SK-N-SH treated with all-trans-retinoic acid at 6 μM for 48 hours (cell line): ENCODE measurements at regions not wholly inside any gene's neighbourhood (a gene's known extent, or its start where the extent isn't known, plus 50 kb on each side); places are given as distances from the start of the nearest gene placed in this dataset.

ENCODE experiments used
- ATAC-seq: fragments of 200-7000 bp; cut with Tn5 transposase; 3 replicates; pipeline ENCODE4 v1.9.1; 2020; ENCODE audit warnings: mild to moderate bottlenecking, moderate library complexity
- ARNTL ChIP-seq: fragments of 450-650 bp; formaldehyde crosslinking; IDR thresholded peaks from 2 replicates; pipeline ENCODE4 v1.5.0; 2020; ENCODE audit warnings: low read depth, mild to moderate bottlenecking, moderate library complexity, borderline replicate concordance
- BACH2 ChIP-seq: fragments of 250-450 bp; sonication (Bioruptor Pico); IDR thresholded peaks from 2 replicates; pipeline ENCODE4 v1.9.0; 2021; ENCODE audit warnings: mild to moderate bottlenecking, borderline replicate concordance
- CSDC2 ChIP-seq: fragments of 250-450 bp; sonication (Bioruptor Pico); IDR thresholded peaks from 2 replicates; pipeline ENCODE4 v1.5.0; 2020; ENCODE audit warnings: mild to moderate bottlenecking, moderate library complexity
- ESRRG ChIP-seq: fragments of 250-450 bp; sonication (Bioruptor Pico); IDR thresholded peaks from 2 replicates; pipeline ENCODE4 v1.6.1; 2021; ENCODE audit warnings: mild to moderate bottlenecking
- GLIS3 ChIP-seq: fragments of 250-450 bp; sonication (Bioruptor Pico); IDR thresholded peaks from 2 replicates; pipeline ENCODE4 v1.5.0; 2020; ENCODE audit warnings: mild to moderate bottlenecking, moderate library complexity
- ISL1 ChIP-seq: fragments of 250-450 bp; sonication (Bioruptor Pico); IDR thresholded peaks from 2 replicates; pipeline ENCODE4 v2.1.2; 2022; ENCODE audit warnings: mild to moderate bottlenecking, moderate library complexity
- PPARA ChIP-seq: fragments of 250-450 bp; sonication (Bioruptor Pico); IDR thresholded peaks from 2 replicates; pipeline ENCODE4 v1.5.0; 2020; ENCODE audit warnings: mild to moderate bottlenecking, borderline replicate concordance
- RARB ChIP-seq: fragments of 250-450 bp; sonication (Bioruptor Pico); IDR thresholded peaks from 2 replicates; pipeline ENCODE4 v1.8.0; 2021; ENCODE audit warnings: mild to moderate bottlenecking, moderate library complexity
- SNAI2 ChIP-seq: fragments of 250-450 bp; sonication (Bioruptor Pico); IDR thresholded peaks from 2 replicates; pipeline ENCODE4 v1.5.0; 2020; ENCODE audit warnings: mild to moderate bottlenecking, moderate library complexity
- TCF4 ChIP-seq: fragments of 250-450 bp; sonication (Bioruptor Pico); IDR thresholded peaks from 2 replicates; pipeline ENCODE4 v1.8.0; 2021; ENCODE audit warnings: mild to moderate bottlenecking, moderate library complexity, borderline replicate concordance
- TOX ChIP-seq: fragments of 250-450 bp; sonication (Bioruptor Pico); IDR thresholded peaks from 2 replicates; pipeline ENCODE4 v1.8.0; 2021; ENCODE audit warnings: mild to moderate bottlenecking, moderate library complexity, borderline replicate concordance
- ZC3H10 ChIP-seq: fragments of 250-450 bp; sonication (Bioruptor Pico); IDR thresholded peaks from 2 replicates; pipeline ENCODE4 v1.5.1; 2021; ENCODE audit warnings: mild to moderate bottlenecking, moderate library complexity
- ZFP3 ChIP-seq: fragments of 250-450 bp; sonication (Bioruptor Pico); IDR thresholded peaks from 2 replicates; pipeline ENCODE4 v1.5.0; 2020; ENCODE audit warnings: mild to moderate bottlenecking, moderate library complexity
- ZFP30 ChIP-seq: fragments of 450-650 bp; formaldehyde crosslinking; IDR thresholded peaks from 2 replicates; pipeline ENCODE4 v1.5.0; 2022; ENCODE audit warnings: mild to moderate bottlenecking, moderate library complexity
- ZNF565 ChIP-seq: fragments of 450-650 bp; formaldehyde crosslinking; conservative IDR thresholded peaks from 2 replicates; pipeline ENCODE4 v1.5.0; 2020; ENCODE audit warnings: low read depth, mild to moderate bottlenecking, moderate library complexity
- ZNF70 ChIP-seq: fragments of 450-650 bp; formaldehyde crosslinking; IDR thresholded peaks from 2 replicates; pipeline ENCODE4 v1.5.0; 2020; ENCODE audit warnings: mild to moderate bottlenecking, moderate library complexity
- ZNF8 ChIP-seq: fragments of 450-650 bp; formaldehyde crosslinking; IDR thresholded peaks from 2 replicates; pipeline ENCODE4 v1.5.0; 2020; ENCODE audit warnings: mild to moderate bottlenecking, moderate library complexity
- TF ChIP-seq, protein P1 (sequence below): fragments of 250-450 bp; sonication (Bioruptor Pico); IDR thresholded peaks from 2 replicates; pipeline ENCODE4 v1.5.1; 2021; ENCODE audit warnings: mild to moderate bottlenecking, moderate library complexity
- TF ChIP-seq, protein P2 (sequence below): fragments of 250-450 bp; sonication (Bioruptor Pico); IDR thresholded peaks from 2 replicates; pipeline ENCODE4 v1.8.0; 2021; ENCODE audit warnings: low read depth, mild to moderate bottlenecking, moderate library complexity, borderline replicate concordance
- TF ChIP-seq, protein P3 (sequence below): fragments of 250-450 bp; sonication (Bioruptor Pico); IDR thresholded peaks from 2 replicates; pipeline ENCODE4 v1.5.0; 2020; ENCODE audit warnings: mild to moderate bottlenecking, moderate library complexity
- TF ChIP-seq, protein P4 (sequence below): fragments of 250-450 bp; sonication (Bioruptor Pico); IDR thresholded peaks from 2 replicates; pipeline ENCODE4 v1.8.0; 2020; ENCODE audit warnings: mild to moderate bottlenecking, moderate library complexity, borderline replicate concordance
- TF ChIP-seq, protein P5 (sequence below): fragments of 250-450 bp; sonication (Bioruptor Pico); IDR thresholded peaks from 2 replicates; pipeline ENCODE4 v1.5.1; 2020; ENCODE audit warnings: low read depth, mild to moderate bottlenecking, moderate library complexity

DNA sequence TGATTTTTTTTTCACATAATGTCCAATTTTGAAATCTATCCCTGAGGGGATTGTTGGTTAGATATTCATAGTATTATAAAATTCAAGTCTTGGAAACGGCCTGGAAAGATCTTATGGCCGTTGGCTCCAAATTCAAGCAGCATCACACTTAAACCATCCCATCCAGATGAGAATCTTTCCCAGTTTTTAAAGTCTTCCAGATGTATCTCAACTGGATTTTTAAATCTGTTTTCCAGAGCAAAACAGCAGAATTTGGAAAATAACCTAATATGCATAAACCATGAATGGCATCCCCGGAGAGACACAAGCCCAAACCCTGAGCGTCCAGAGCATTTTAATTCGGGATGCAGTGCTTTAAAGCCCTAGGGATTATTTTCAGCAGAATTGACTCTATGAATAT, 208.2 kb upstream of the PRKCQ start:
- ATAC-seq = no peak
- no peak for TF ChIP-seq ZNF8
- no peak for TF ChIP-seq ZC3H10 (CRISPR knock-in tag)
- no peak for TF ChIP-seq ZNF565

DNA sequence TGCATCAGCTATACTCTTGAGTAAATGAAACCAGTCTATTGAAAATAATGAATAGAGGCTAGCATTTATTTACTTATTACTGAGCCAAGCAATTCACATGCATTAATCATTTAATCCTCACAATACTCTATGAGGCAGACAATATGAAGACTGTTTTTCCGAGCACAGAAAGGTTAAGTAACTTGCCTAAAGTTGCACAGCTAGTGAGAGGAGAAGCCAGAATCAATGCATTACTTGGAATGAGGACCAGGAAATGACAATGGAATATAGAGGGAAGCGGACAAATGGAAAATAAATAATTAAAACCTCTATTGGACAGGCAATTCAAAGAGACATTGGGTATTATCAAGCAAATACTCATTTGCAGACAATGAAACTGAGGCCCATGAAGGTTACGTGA, 207.6 kb upstream of the PRKCQ start:
- ATAC-seq = no peak
- no peak for TF ChIP-seq GLIS3 (CRISPR knock-in tag)
- no peak for TF ChIP-seq TOX (CRISPR knock-in tag)
- no peak for TF ChIP-seq BACH2 (CRISPR knock-in tag)
- TF ChIP-seq, protein P1, sequence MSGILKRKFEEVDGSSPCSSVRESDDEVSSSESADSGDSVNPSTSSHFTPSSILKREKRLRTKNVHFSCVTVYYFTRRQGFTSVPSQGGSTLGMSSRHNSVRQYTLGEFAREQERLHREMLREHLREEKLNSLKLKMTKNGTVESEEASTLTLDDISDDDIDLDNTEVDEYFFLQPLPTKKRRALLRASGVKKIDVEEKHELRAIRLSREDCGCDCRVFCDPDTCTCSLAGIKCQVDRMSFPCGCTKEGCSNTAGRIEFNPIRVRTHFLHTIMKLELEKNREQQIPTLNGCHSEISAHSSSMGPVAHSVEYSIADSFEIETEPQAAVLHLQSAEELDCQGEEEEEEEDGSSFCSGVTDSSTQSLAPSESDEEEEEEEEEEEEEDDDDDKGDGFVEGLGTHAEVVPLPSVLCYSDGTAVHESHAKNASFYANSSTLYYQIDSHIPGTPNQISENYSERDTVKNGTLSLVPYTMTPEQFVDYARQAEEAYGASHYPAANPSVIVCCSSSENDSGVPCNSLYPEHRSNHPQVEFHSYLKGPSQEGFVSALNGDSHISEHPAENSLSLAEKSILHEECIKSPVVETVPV = no peak
- TF ChIP-seq SNAI2 (CRISPR knock-in tag) = no peak
- TF ChIP-seq TCF4 (CRISPR knock-in tag) = no peak
- TF ChIP-seq ZC3H10 (CRISPR knock-in tag) = no peak
- TF ChIP-seq PPARA (CRISPR knock-in tag) = no peak
- TF ChIP-seq, protein P2, sequence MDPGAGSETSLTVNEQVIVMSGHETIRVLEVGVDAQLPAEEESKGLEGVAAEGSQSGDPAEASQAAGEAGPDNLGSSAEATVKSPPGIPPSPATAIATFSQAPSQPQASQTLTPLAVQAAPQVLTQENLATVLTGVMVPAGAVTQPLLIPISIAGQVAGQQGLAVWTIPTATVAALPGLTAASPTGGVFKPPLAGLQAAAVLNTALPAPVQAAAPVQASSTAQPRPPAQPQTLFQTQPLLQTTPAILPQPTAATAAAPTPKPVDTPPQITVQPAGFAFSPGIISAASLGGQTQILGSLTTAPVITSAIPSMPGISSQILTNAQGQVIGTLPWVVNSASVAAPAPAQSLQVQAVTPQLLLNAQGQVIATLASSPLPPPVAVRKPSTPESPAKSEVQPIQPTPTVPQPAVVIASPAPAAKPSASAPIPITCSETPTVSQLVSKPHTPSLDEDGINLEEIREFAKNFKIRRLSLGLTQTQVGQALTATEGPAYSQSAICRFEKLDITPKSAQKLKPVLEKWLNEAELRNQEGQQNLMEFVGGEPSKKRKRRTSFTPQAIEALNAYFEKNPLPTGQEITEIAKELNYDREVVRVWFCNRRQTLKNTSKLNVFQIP (CRISPR knock-in tag) = no peak
- no peak for TF ChIP-seq ESRRG (CRISPR knock-in tag)
- no peak for TF ChIP-seq RARB (CRISPR knock-in tag)

DNA sequence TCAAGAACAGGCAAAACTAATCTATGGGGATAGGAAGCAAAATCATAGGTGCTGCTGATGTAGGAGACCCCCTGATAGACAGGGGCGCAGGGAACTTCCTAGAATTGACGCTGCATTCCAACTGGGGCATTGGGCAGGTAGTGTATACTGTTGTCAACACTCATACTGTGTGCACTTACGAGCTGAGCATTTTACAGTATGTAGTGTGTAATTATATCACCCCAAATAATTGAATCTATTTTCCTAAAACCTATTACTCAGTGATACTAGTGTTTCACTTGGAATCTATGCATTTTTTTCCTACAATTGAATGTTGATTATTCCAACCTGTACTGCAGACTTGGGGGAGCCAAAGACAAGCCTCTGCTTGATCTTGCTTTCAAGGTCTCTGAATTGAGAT, 207.0 kb upstream of the PRKCQ start:
- no peak for TF ChIP-seq PPARA (CRISPR knock-in tag)
- TF ChIP-seq, protein P1 = no peak
- no peak for TF ChIP-seq ESRRG (CRISPR knock-in tag)
- TF ChIP-seq ZFP30 (CRISPR knock-in tag) = no peak
- TF ChIP-seq ISL1 = no peak
- no peak for TF ChIP-seq TOX (CRISPR knock-in tag)
- TF ChIP-seq ZFP3 (CRISPR knock-in tag) = no peak
- TF ChIP-seq ARNTL (CRISPR knock-in tag) = no peak
- TF ChIP-seq SNAI2 (CRISPR knock-in tag) = no peak
- no peak for TF ChIP-seq RARB (CRISPR knock-in tag)
- no peak for TF ChIP-seq ZC3H10 (CRISPR knock-in tag)
- TF ChIP-seq, protein P3, sequence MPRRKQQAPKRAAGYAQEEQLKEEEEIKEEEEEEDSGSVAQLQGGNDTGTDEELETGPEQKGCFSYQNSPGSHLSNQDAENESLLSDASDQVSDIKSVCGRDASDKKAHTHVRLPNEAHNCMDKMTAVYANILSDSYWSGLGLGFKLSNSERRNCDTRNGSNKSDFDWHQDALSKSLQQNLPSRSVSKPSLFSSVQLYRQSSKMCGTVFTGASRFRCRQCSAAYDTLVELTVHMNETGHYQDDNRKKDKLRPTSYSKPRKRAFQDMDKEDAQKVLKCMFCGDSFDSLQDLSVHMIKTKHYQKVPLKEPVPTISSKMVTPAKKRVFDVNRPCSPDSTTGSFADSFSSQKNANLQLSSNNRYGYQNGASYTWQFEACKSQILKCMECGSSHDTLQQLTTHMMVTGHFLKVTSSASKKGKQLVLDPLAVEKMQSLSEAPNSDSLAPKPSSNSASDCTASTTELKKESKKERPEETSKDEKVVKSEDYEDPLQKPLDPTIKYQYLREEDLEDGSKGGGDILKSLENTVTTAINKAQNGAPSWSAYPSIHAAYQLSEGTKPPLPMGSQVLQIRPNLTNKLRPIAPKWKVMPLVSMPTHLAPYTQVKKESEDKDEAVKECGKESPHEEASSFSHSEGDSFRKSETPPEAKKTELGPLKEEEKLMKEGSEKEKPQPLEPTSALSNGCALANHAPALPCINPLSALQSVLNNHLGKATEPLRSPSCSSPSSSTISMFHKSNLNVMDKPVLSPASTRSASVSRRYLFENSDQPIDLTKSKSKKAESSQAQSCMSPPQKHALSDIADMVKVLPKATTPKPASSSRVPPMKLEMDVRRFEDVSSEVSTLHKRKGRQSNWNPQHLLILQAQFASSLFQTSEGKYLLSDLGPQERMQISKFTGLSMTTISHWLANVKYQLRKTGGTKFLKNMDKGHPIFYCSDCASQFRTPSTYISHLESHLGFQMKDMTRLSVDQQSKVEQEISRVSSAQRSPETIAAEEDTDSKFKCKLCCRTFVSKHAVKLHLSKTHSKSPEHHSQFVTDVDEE = no peak
- TF ChIP-seq, protein P2 (CRISPR knock-in tag) = no peak
- TF ChIP-seq, protein P4, sequence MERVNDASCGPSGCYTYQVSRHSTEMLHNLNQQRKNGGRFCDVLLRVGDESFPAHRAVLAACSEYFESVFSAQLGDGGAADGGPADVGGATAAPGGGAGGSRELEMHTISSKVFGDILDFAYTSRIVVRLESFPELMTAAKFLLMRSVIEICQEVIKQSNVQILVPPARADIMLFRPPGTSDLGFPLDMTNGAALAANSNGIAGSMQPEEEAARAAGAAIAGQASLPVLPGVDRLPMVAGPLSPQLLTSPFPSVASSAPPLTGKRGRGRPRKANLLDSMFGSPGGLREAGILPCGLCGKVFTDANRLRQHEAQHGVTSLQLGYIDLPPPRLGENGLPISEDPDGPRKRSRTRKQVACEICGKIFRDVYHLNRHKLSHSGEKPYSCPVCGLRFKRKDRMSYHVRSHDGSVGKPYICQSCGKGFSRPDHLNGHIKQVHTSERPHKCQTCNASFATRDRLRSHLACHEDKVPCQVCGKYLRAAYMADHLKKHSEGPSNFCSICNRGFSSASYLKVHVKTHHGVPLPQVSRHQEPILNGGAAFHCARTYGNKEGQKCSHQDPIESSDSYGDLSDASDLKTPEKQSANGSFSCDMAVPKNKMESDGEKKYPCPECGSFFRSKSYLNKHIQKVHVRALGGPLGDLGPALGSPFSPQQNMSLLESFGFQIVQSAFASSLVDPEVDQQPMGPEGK (CRISPR knock-in tag) = no peak
- TF ChIP-seq ZNF8 = no peak
- TF ChIP-seq, protein P5, sequence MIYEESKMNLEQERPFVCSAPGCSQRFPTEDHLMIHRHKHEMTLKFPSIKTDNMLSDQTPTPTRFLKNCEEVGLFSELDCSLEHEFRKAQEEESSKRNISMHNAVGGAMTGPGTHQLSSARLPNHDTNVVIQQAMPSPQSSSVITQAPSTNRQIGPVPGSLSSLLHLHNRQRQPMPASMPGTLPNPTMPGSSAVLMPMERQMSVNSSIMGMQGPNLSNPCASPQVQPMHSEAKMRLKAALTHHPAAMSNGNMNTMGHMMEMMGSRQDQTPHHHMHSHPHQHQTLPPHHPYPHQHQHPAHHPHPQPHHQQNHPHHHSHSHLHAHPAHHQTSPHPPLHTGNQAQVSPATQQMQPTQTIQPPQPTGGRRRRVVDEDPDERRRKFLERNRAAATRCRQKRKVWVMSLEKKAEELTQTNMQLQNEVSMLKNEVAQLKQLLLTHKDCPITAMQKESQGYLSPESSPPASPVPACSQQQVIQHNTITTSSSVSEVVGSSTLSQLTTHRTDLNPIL (CRISPR knock-in tag) = no peak
- TF ChIP-seq ZNF70 = no peak
- no peak for TF ChIP-seq CSDC2 (CRISPR knock-in tag)

More for the DNA sequence above, 207.0 kb upstream of the PRKCQ start:
- ATAC-seq = no peak
